ENCODE measurements at regions not wholly inside any gene's neighbourhood (a gene's known extent, or its start where the extent isn't known, plus 50 kb on each side); places are given as distances from the start of the nearest gene placed in this dataset.

- no peaks in the 10 kb centered on the region for H3K4me1 ChIP-seq (ENCODE audit: control insufficient read depth in 1 of 2, insufficient read depth in 1 of 2, low read depth in 1 of 2, low read length in 1 of 2)
Observed at GRCh38 chr1:4047666-4048065, 147.6 kb upstream of the C1orf174 start.

GRCh38 chr1:4048076-4048475, 148.0 kb upstream of the C1orf174 start:
- H3K36me3 ChIP-seq: no peaks in the 10 kb centered on the region
- H3K9me3 ChIP-seq: no peaks in the 10 kb centered on the region
- no peak overlapping the region for H3K4me3 ChIP-seq (ENCODE audit: low read depth in 1 of 2, low read length in 1 of 2)
- no peak overlapping the region for H3K27ac ChIP-seq
- no peak for TF ChIP-seq CTCF (IDR thresholded peaks at IDR 0.05)
- H3K27me3 ChIP-seq: no peaks in the 10 kb centered on the region
- H3K4me1 ChIP-seq (ENCODE audit: control insufficient read depth in 1 of 2, insufficient read depth in 1 of 2, low read depth in 1 of 2, low read length in 1 of 2): no peaks in the 10 kb centered on the region

More at GRCh38 chr1:4047666-4048065, 147.6 kb upstream of the C1orf174 start:
- H3K4me3 ChIP-seq (ENCODE audit: low read depth in 1 of 2, low read length in 1 of 2): no peak overlapping the region
- H3K27ac ChIP-seq: no peak overlapping the region
- TF ChIP-seq CTCF (IDR thresholded peaks at IDR 0.05): no peak
- no peaks in the 10 kb centered on the region for H3K27me3 ChIP-seq
- no peaks in the 10 kb centered on the region for H3K36me3 ChIP-seq
- no peaks in the 10 kb centered on the region for H3K9me3 ChIP-seq

- H3K9me3 ChIP-seq: no peaks in the 10 kb centered on the region
- no peak overlapping the region for H3K4me3 ChIP-seq (ENCODE audit: low read depth in 1 of 2, low read length in 1 of 2)
- no peaks in the 10 kb centered on the region for H3K36me3 ChIP-seq
- no peak overlapping the region for H3K27ac ChIP-seq
- H3K27me3 ChIP-seq: no peaks in the 10 kb centered on the region
- no peak for TF ChIP-seq CTCF (IDR thresholded peaks at IDR 0.05)
- H3K4me1 ChIP-seq (ENCODE audit: control insufficient read depth in 1 of 2, insufficient read depth in 1 of 2, low read depth in 1 of 2, low read length in 1 of 2): no peaks in the 10 kb centered on the region
Observed at GRCh38 chr1:4048921-4049320, 148.8 kb upstream of the C1orf174 start.

- TF ChIP-seq CTCF (IDR thresholded peaks at IDR 0.05): no peak
- Histone ChIP-seq H3K4me3 (ENCODE audit: low read depth in 1 of 2, low read length in 1 of 2) (no peak overlapping the region), H3K9me3 (no peaks in the 10 kb centered on the region), H3K27me3 (no peaks in the 10 kb centered on the region), H3K4me1 (ENCODE audit: control insufficient read depth in 1 of 2, insufficient read depth in 1 of 2, low read depth in 1 of 2, low read length in 1 of 2) (no peaks in the 10 kb centered on the region), H3K27ac (no peak overlapping the region), H3K36me3 (no peaks in the 10 kb centered on the region)
Observed at GRCh38 chr1:4050998-4051397, 150.9 kb upstream of the C1orf174 start.

- no peaks in the 10 kb centered on the region for H3K4me1 ChIP-seq (ENCODE audit: control insufficient read depth in 1 of 2, insufficient read depth in 1 of 2, low read depth in 1 of 2, low read length in 1 of 2)
- H3K27ac ChIP-seq: no peak overlapping the region
- no peak overlapping the region for H3K4me3 ChIP-seq (ENCODE audit: low read depth in 1 of 2, low read length in 1 of 2)
- H3K36me3 ChIP-seq: no peaks in the 10 kb centered on the region
- H3K27me3 ChIP-seq: no peaks in the 10 kb centered on the region
- no peak for TF ChIP-seq CTCF (IDR thresholded peaks at IDR 0.05)
- no peaks in the 10 kb centered on the region for H3K9me3 ChIP-seq
Observed at GRCh38 chr1:4052657-4053056, 152.6 kb upstream of the C1orf174 start.

GRCh38 chr1:4053160-4053748, 153.2 kb upstream of the C1orf174 start:
- Histone ChIP-seq H3K4me1 (ENCODE audit: control insufficient read depth in 1 of 2, insufficient read depth in 1 of 2, low read depth in 1 of 2, low read length in 1 of 2) (no peaks in the 10 kb centered on the region), H3K27ac (no peak overlapping the region), H3K9me3 (no peaks in the 10 kb centered on the region), H3K4me3 (ENCODE audit: low read depth in 1 of 2, low read length in 1 of 2) (no peak overlapping the region), H3K36me3 (no peaks in the 10 kb centered on the region), H3K27me3 (no peaks in the 10 kb centered on the region)
- TF ChIP-seq CTCF (IDR thresholded peaks at IDR 0.05): no peak

Measured in neutrophil (primary cell).